HG02852 (cell line): ENCODE measurements at regions not wholly inside any gene's neighbourhood (a gene's known extent, or its start where the extent isn't known, plus 50 kb on each side); places are given as distances from the start of the nearest gene placed in this dataset.

ENCODE experiments used
- ATAC-seq: cut with Tn5 transposase; IDR thresholded peaks from one replicate; pipeline ENCODE4 v1.9.1; 2021; ENCODE audit warnings: mild to moderate bottlenecking, moderate library complexity; ENCODE audit not compliant: unreplicated experiment

- no peak for ATAC-seq
Measured at GRCh38 chr12:98182821-98183220, 332.6 kb upstream of the TMPO start.

DNA sequence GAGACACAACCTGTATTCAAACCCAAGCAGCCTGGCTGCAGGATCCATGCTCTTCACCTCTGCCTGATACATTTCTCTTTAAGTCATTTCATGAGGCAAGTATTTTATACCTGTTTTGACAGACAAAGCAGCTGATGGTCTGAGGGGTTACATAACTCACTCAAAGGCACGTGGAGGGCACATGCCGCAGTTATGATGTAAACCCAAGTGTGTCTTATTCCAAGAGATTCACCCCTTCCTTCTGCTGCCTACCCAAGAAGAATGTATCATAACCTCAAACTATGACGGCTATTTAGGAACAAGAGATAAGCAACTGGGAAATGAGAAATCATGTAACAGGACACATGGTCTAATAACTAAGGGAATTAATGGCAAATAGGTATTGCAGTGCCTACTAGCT lies 329.8 kb upstream of the TMPO start:
- no peak for ATAC-seq

GRCh38 chr12:98188650-98189077 lies 326.7 kb upstream of the TMPO start:
- ATAC-seq: no peak

- ATAC-seq: no peak
Measured at GRCh38 chr12:98194591-98194990, 320.8 kb upstream of the TMPO start.

DNA sequence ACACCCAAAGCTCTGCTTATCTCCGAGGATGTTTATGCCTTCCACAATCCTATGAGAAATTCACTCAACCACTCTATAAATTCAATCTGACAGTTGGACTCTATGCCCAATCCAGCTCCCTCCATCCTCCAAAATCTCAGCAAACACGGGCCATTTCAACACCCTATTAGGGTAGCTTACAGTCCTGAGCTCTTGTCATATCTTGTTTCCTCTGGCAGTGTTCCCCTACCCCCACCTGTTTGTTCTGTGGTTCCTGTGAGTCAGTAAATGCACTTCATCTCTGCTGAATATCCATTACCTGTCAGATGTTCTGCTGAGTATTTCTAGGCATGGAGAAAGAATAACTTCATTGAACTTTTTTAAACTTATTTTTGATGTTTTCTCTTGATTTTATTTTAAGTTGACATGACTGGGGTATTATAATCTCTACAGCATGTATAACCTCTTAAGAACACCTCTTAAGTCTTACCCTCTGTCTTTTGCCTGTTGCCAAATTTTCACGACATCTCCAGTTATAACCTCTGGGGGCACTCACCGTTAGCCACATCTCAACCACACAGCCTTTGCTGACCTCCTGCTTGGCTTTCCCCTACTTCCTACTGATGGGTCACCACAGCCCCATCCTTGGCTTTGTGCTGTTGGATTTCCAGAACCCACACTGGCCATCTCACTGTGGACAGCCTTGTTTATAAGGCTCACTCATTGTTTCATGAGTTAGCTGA lies 317.0 kb upstream of the TMPO start:
- ATAC-seq: no peak

- no peak for ATAC-seq
Measured at GRCh38 chr12:98208816-98209215, 306.6 kb upstream of the TMPO start.

- ATAC-seq: no peak
Measured at GRCh38 chr12:98211909-98212695, 303.3 kb upstream of the TMPO start.

DNA sequence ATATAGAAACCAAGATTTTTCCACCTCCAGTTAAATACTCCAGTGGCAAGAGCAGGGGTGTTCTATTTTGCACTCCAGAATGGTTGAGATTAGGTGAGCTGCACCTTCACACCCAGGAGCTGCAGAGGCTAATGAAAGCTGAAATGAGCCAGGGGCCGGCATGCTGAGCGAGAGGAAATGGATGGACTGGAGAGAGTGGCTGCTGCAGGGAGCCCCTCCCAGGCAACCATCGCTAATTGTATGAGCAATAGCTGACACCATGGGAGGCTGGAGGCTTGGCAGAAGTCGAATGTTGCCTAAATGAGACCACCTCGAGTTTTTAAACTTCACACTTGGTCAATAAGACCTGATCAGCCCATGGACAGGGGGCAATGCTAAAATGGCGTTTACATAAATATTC lies 301.8 kb upstream of the TMPO start:
- ATAC-seq: no peak

DNA sequence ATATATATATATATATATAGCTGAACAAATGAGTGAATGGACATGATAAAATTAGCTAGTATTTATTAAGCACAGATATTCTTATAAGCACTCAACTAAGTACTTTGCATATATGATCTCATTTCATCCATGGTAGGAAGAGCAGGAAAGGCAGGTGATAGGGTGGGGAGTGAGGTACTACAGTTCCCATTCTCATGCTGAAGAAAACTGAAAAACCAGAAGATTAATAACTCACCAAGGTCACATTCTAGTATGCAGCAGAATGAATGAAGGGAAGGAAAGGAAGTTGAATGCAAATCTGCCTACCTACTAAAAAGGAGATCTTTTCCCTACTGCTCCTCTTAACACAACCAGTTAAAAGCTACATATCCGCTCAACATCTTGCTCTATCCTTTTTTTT lies 298.1 kb upstream of the TMPO start:
- no peak for ATAC-seq

DNA sequence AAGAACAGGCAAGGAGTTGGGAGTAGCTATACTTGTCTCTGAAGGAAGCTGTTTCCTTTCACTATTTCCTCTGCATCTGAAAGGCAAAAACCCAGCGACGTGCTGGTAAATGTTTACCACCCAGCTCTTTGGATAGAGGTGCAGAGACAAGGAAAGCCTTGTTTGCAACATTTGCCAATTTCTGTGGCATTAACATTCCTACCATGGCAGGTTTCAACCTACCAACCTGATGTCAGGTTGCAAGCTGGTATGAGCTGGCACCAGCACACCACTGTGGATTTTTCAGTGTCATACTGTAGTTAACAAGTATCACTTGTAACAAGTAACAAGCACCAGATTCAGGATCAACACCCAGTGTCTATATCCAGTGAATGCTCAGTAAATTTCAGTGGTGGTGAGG lies 294.8 kb upstream of the TMPO start:
- ATAC-seq: no peak

- no peak for ATAC-seq
Measured at GRCh38 chr12:98221243-98221808, 294.1 kb upstream of the TMPO start.

- ATAC-seq: no peak
Measured at GRCh38 chr12:98222135-98222534, 293.3 kb upstream of the TMPO start.

DNA sequence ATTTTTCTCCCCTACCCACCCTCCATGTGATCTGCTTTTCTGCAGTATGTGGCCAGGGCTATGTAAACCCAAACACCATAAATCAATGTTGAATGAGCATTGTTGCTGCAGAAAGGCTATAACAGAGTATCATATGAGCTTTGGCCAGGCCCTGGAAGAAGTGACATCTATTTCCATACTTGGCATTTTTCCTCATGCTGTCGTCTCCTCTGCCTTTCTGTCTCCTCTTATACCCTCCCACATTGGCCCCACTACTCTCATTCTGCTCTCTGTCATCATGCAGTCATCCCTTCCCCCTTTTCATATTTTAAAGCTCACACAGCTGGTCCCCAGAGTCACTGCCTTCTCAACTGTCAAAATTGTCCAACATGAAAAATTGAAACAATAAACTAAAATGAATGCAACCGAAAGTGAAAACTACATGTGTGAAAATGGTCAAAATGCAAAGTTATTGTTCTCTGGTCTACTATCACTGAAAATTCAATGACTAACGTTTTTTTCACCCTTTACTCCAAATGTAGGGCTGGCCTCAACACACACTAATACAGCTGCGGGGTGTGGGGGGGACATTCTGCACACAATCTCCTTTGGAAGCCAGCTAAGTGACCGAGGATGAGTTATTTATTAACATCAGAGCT lies 290.7 kb upstream of the TMPO start:
- peak; percentile 58 for ATAC-seq

- ATAC-seq: no peak
Measured at GRCh38 chr12:98227162-98227561, 288.2 kb upstream of the TMPO start.

DNA sequence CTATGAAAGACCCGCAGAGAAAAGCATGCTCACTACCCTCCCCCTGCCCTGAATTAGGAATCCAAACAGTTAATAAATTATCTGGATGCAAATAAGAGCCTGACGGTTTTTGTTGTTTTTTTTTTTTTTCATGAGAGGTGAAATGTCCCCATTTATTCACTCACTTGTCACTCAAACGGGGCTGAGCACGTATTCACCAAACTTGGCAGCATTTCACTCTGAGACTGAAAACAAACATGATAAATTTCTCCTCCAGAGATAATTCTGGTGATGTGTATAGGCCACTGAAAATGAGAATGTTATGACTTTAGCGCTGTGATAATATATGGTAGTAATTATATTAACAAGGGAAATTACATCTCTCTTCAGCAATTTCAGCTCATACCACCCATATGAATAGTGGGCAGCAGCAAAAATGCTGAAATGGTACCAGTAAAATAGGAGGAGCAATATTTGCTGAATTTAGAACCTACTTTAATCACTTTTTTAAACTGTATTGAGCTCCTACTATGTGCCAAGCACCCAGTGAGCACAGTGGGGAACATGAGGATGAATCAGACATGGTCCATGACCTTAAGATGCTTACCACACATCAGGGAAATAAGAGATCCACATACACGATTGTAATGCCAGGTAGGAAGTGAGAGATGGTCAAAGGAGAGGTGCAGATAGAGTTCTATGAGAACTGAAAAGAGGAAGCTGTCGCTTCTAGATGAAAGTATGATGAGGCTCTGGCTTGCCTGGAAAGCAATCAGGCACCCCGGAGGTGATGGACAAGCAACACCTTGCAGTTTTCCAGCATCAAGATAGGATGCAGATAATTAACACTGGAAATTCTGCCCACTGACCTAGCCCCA lies 286.5 kb upstream of the TMPO start:
- ATAC-seq: no peak

DNA sequence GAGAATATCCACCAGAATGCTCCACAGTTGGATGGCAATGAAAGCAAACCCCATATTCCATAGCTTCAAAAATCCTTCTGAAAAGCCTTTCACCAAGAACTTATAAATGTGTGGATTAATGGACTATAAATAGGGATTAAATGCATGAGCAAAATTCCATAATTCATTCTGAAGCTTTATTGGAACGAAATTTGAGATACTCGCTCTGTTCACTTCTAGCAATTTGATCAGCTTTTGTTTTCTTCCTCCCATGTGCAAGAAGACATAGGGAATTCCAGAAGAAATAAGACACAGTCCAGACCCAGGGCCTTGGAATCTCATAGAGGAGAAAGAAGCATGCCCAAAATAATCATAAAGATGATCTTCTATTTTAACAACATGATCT lies 285.9 kb upstream of the TMPO start:
- ATAC-seq: no peak

DNA sequence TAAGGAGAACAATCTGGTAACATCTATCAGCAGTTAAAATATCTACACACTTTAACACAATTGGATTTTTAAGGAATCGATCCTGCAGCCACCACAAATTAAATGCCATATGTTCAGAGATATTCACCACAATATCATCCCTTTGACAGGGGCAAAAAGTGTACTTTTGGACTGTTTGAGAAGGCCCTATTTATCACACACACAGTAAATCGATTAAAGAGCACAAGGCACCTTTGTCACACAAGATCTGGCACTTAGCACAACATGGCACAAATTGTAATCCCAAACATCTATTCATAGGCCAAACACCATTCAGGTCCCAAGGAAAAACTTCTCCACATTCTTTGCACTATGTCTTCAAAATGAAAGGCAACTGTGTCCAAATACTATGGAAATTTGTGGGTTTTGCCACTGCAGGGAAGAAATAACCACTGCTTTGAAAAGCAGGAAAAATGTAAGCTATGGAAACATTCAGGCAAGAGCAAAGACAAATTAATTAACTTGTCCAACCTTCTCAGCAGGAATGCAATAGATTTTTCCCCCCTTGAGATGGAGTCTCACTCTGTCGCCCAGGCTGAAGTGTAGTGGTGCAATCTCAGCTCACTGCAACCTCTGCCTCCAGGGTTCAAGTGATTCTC lies 282.5 kb upstream of the TMPO start:
- no peak for ATAC-seq

- no peak for ATAC-seq
Measured at GRCh38 chr12:98235301-98235700, 280.1 kb upstream of the TMPO start.

DNA sequence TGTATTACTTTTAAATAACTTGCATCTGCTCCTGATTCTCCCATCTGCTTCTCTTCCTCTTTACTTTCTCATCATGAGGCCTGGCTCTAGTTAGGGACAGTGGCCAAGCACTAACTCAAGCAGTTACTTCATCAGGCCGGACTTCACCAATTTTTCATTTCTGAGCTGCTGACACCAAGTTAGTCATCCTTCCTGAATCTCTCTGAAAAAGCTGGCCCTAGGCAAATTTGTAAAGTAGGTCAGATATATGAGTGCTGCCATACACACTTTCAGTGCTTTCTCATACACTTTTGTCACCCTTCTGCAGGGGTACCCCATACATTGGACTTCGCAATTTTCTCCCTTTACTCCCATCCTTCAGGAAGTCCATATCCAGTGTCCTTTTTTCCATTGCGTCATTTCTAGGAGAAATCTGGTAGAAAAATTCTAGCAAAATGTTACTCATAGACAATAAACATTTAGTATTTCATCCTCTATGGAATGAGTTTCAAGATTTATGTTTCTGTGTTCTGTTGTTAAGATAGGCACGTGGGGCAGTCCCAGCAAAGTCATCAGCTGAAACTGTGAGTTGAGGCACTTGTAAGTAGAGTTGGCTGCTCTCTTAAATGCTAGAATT lies 276.8 kb upstream of the TMPO start:
- no peak for ATAC-seq

DNA sequence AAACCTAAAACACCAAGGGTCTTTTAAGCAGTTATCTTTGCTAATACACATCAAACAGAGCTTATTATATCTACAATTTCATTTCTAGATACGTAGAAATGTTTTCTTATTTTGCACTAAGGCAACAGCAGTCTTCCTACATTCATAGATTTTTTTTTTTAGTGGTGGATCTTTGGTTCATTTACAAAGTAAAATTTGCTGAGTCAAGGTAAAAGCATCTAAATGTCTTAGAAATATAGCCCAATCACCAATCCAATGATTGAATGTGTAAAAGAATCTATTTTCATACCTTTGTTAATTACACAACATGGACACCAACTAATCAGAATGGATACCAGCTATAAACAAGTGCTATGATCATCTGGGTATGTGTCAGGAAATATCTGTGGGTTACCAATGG lies 272.2 kb upstream of the TMPO start:
- no peak for ATAC-seq
